ENCODE measurements at regions not wholly inside any gene's neighbourhood (a gene's known extent, or its start where the extent isn't known, plus 50 kb on each side); places are given as distances from the start of the nearest gene placed in this dataset.

- ChIA-PET CTCF (no interaction called here), POLR2A (no interaction called here)
- Histone ChIP-seq H3K4me3 (no peak overlapping the region), H3K27ac (no peak overlapping the region), H3K4me2 (no peak overlapping the region), H3K9me3 (no peaks in the 10 kb centered on the region; the same call in 2 of the 3 replicates), H3K4me1 (no peaks in the 10 kb centered on the region)
- TF ChIP-seq HMGXB4 (CRISPR knock-in tag; IDR thresholded peaks at IDR 0.05; ENCODE audit: borderline replicate concordance): no peak
- TF ChIP-seq RAD21 (conservative IDR thresholded peaks at IDR 0.05 in 1 of 2, IDR thresholded peaks at IDR 0.05 in 1 of 2): no peak
- TF ChIP-seq CBX2 (IDR thresholded peaks at IDR 0.05; ENCODE audit: borderline replicate concordance, low read depth): no peak
- no peak for TF ChIP-seq REST (IDR thresholded peaks at IDR 0.05)
- no peak for TF ChIP-seq FOSL2 (IDR thresholded peaks at IDR 0.05)
- TF ChIP-seq FOSL2 (CRISPR knock-in tag; IDR thresholded peaks at IDR 0.05): no peak
- TF ChIP-seq HOXB5 (CRISPR knock-in tag; IDR thresholded peaks at IDR 0.05): no peak
- no peak for TF ChIP-seq HDAC2 (IDR thresholded peaks at IDR 0.05)
- no peak for TF ChIP-seq ZFP36 (IDR thresholded peaks at IDR 0.05; ENCODE audit: borderline replicate concordance, partially characterized antibody)
- TF ChIP-seq TFCP2L1 (CRISPR knock-in tag; IDR thresholded peaks at IDR 0.05): no peak
- TF ChIP-seq HES2 (IDR thresholded peaks at IDR 0.05): no peak
- no peak for TF ChIP-seq E2F6 (IDR thresholded peaks at IDR 0.05; ENCODE audit: borderline replicate concordance, low read depth)
- TF ChIP-seq EHF (CRISPR knock-in tag; IDR thresholded peaks at IDR 0.05): no peak
- no peak for TF ChIP-seq KDM1A (IDR thresholded peaks at IDR 0.05; ENCODE audit: low read depth)
- TF ChIP-seq TP53 (CRISPR knock-in tag; IDR thresholded peaks at IDR 0.05): no peak
- no peak for TF ChIP-seq RARB (CRISPR knock-in tag; IDR thresholded peaks at IDR 0.05)
- TF ChIP-seq SREBF2 (IDR thresholded peaks at IDR 0.05): no peak
- TF ChIP-seq BCL3 (IDR thresholded peaks at IDR 0.05): no peak
- TF ChIP-seq KDM5A (IDR thresholded peaks at IDR 0.05): no peak
- TF ChIP-seq CBX8 (IDR thresholded peaks at IDR 0.05): no peak
- TF ChIP-seq MAX (IDR thresholded peaks at IDR 0.05): no peak
- WGBS (ENCODE audit: missing lambda C conversion rate): 53% methylated on average over 1 of the region's 1 CpG
- ATAC-seq (no peak), FAIRE-seq (no peak), DNase-seq (ENCODE audit: low read depth in 1 of 2, low spot score in 1 of 2) (no peak)
Measured at GRCh38 chr12:84069699-84070098, 842.9 kb downstream of the SLC6A15 start.

- no peaks in the 10 kb centered on the region for H3K4me1 ChIP-seq
- no peak overlapping the region for H3K27ac ChIP-seq
- DNase-seq (ENCODE audit: low read depth in 1 of 2, low spot score in 1 of 2): no peak
- no peak overlapping the region for H3K4me2 ChIP-seq
- H3K9me3 ChIP-seq: no peaks in the 10 kb centered on the region; the same call in 2 of the 3 replicates
- whole genome bisulfite sequencing (ENCODE audit: missing lambda C conversion rate): 30% methylated on average over 2 of the region's 2 CpGs
- H3K4me3 ChIP-seq: no peak overlapping the region
- POLR2A ChIA-PET: no interaction called here
- TF ChIP-seq MAFK (IDR thresholded peaks at IDR 0.05; ENCODE audit: partially characterized antibody) (no peak), SREBF2 (IDR thresholded peaks at IDR 0.05) (no peak), ATOH8 (CRISPR knock-in tag; IDR thresholded peaks at IDR 0.05; ENCODE audit: low read depth) (no peak), BHLHE40 (IDR thresholded peaks at IDR 0.05; ENCODE audit: low read depth, low read length) (no peak), CHD2 (IDR thresholded peaks at IDR 0.05; ENCODE audit: low read length, partially characterized antibody) (no peak), MYC (IDR thresholded peaks at IDR 0.05; ENCODE audit: borderline replicate concordance, low read length) (no peak), JUN (IDR thresholded peaks at IDR 0.05) (no peak)
- no peak for ATAC-seq
- CTCF ChIA-PET: interaction anchor here (1.0 kb wide), 1 partner anchor 1383 kb away, joined by 3 read pairs; no protein-coding TSS in a partner anchor
- FAIRE-seq: no peak
Measured at GRCh38 chr12:84069198-84069597, 843.4 kb downstream of the SLC6A15 start.

Data from A549 (cell line).